Sigmoid colon (tissue), 4 donors: ENCODE measurements at regions not wholly inside any gene's neighbourhood (a gene's known extent, or its start where the extent isn't known, plus 50 kb on each side); places are given as distances from the start of the nearest gene placed in this dataset.

Experiments used
- EP300 ChIP-seq, 4 donors: sonication (generic); formaldehyde crosslinking; IDR thresholded peaks; one replicate each; pipeline ENCODE4 v1.6.1; 2017; ENCODE audit warnings: antibody characterized with exemption in 4 of 4
- POLR2A ChIP-seq, 2 donors: fragments of 450-650 bp; IDR thresholded peaks; one replicate each; pipeline ENCODE4 v1.6.1; 2016; ENCODE audit warnings: antibody characterized with exemption in 2 of 2, mild to moderate bottlenecking in 2 of 2, moderate library complexity in 2 of 2
- TF ChIP-seq, protein P1 (sequence below), 4 experiments: fragments of 450-650 bp in 3 of 4; fragments of 200-600 bp in 1 of 4; IDR thresholded peaks; one replicate each; pipeline ENCODE4 v1.5.1; 2016 to 2019; ENCODE audit warnings: antibody characterized with exemption in 4 of 4, mild to moderate bottlenecking in 3 of 4, moderate library complexity in 2 of 4

DNA sequence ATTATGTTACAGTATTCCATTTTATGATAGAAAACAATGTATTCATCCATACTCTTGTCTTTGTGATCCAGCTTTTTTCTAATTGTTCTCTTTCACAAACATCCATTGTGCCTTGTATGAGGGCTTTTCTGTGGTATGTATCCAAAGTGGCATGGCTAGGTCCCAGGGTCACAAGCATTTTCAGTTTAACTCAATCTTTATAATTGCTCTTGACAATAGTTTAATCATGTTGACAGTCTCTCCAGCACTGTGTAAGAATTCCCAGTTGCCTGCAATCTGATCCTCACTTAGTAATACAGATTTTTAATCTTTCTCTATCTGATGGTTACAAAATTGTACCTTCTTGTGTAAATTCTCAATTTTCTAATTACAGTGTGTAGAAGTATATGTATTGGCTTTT, 533.4 kb downstream of the NEBL start:
- TF ChIP-seq EP300 (IDR thresholded peaks at IDR 0.05) (no peak), POLR2A (IDR thresholded peaks at IDR 0.05) (no peak)
- TF ChIP-seq, protein P1, sequence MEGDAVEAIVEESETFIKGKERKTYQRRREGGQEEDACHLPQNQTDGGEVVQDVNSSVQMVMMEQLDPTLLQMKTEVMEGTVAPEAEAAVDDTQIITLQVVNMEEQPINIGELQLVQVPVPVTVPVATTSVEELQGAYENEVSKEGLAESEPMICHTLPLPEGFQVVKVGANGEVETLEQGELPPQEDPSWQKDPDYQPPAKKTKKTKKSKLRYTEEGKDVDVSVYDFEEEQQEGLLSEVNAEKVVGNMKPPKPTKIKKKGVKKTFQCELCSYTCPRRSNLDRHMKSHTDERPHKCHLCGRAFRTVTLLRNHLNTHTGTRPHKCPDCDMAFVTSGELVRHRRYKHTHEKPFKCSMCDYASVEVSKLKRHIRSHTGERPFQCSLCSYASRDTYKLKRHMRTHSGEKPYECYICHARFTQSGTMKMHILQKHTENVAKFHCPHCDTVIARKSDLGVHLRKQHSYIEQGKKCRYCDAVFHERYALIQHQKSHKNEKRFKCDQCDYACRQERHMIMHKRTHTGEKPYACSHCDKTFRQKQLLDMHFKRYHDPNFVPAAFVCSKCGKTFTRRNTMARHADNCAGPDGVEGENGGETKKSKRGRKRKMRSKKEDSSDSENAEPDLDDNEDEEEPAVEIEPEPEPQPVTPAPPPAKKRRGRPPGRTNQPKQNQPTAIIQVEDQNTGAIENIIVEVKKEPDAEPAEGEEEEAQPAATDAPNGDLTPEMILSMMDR (IDR thresholded peaks at IDR 0.05), result no peak
